Ovary (tissue), 7 donors: ENCODE measurements at regions not wholly inside any gene's neighbourhood (a gene's known extent, or its start where the extent isn't known, plus 50 kb on each side); places are given as distances from the start of the nearest gene placed in this dataset.

Experiments used
- DNase-seq, 5 donors: peaks; one replicate each; pipeline ENCODE4 v3.0.0-alpha.2; 2019 to 2020
- H3K27ac ChIP-seq, 2 donors: fragments of 200-600 bp; one replicate each; pipeline versions ENCODE4 v1.5.1 to v1.8.0; 2019 to 2022
- H3K27me3 ChIP-seq: fragments of 200-600 bp; one replicate; pipeline ENCODE4 v1.8.0; 2022
- H3K36me3 ChIP-seq: fragments of 200-600 bp; sonication (generic); one replicate; pipeline ENCODE4 v1.5.1; 2019
- H3K4me1 ChIP-seq: one replicate; pipeline ENCODE4 v1.8.1; 2013; ENCODE audit warnings: mild to moderate bottlenecking, moderate library complexity; ENCODE audit not compliant: insufficient read depth
- H3K4me3 ChIP-seq: fragments of 200-600 bp; sonication (generic); one replicate; pipeline ENCODE4 v1.5.1; 2017
- H3K9me3 ChIP-seq, 2 donors: fragments of 200-600 bp in 1 of 2; sonication (generic) in 1 of 2; one replicate each; pipeline versions ENCODE4 v1.5.1 to v1.8.1; 2013 to 2019; ENCODE audit warnings: mild to moderate bottlenecking in 1 of 2, moderate library complexity in 1 of 2
- EP300 ChIP-seq: sonication (generic); formaldehyde crosslinking; IDR thresholded peaks from one replicate; pipeline ENCODE4 v1.6.1; 2017; ENCODE audit warnings: antibody characterized with exemption
- POLR2A ChIP-seq: fragments of 450-650 bp; IDR thresholded peaks from one replicate; pipeline ENCODE4 v1.6.1; 2017; ENCODE audit warnings: antibody characterized with exemption, mild to moderate bottlenecking, moderate library complexity
- WGBS, 3 donors: extraction: QIAGEN DNeasy Blood & Tissue Kit in 1 of 3; methylation state at CpG; one replicate each; pipeline versions ENCODE4 v1.1.5 to v1.1.7; 2013 to 2017; 5-methylcytosine and 5-hydroxymethylcytosine counted together
- intact Hi-C, 4 donors: fragments of 100-400 bp; cut with DNase I; formaldehyde crosslinking; loops; one replicate each; pipeline versions ENCODE4 v1.11.0 to v1.15.1; 2022 to 2023
- TF ChIP-seq, protein P1 (sequence below), 3 donors: fragments of 450-650 bp in 2 of 3; fragments of 200-600 bp in 1 of 3; IDR thresholded peaks; one replicate each; pipeline versions ENCODE4 v1.5.1 to v1.8.0; 2016 to 2022; ENCODE audit warnings: antibody characterized with exemption in 3 of 3, mild to moderate bottlenecking in 1 of 3
- donor health status: DM: no; HTN: no; CAD: no; lungs with moderate emphysema.
- donor health status: DM: no; HTN: no; CAD: no.
- donor health status: Bipolar disorder and iron deficiency.
- donor health status: DM: no; HTN: no; CAD: no.
- donor health status: DM: yes; HTN: yes; CAD: no.

DNA sequence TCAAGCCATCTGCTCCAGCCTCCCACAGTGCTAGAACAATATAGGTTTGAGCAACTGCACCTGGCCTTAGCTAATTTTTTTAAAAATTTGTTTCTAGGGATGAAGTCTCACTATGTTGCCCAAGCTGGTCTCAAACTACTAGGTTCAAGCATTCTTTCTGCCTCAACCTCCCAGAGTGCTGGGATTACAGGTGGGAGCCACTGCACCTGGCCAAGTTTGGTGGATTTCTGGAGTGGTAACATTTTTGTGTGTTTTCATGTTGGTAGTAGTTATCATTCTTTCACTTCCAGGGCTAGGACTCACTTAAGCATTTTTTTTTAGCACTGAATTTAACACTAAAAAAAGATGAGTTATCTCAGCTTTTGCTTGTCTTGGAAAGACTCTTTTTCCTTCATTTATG, 328.0 kb upstream of the RGS6 start:
- TF ChIP-seq POLR2A, result no peak
- TF ChIP-seq, protein P1, sequence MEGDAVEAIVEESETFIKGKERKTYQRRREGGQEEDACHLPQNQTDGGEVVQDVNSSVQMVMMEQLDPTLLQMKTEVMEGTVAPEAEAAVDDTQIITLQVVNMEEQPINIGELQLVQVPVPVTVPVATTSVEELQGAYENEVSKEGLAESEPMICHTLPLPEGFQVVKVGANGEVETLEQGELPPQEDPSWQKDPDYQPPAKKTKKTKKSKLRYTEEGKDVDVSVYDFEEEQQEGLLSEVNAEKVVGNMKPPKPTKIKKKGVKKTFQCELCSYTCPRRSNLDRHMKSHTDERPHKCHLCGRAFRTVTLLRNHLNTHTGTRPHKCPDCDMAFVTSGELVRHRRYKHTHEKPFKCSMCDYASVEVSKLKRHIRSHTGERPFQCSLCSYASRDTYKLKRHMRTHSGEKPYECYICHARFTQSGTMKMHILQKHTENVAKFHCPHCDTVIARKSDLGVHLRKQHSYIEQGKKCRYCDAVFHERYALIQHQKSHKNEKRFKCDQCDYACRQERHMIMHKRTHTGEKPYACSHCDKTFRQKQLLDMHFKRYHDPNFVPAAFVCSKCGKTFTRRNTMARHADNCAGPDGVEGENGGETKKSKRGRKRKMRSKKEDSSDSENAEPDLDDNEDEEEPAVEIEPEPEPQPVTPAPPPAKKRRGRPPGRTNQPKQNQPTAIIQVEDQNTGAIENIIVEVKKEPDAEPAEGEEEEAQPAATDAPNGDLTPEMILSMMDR (IDR thresholded peaks at IDR 0.05), result no peak
- intact Hi-C loops, result no loop called here
- Histone ChIP-seq H3K27ac (no peak overlapping the region), H3K9me3 (no peaks in the 10 kb centered on the region), H3K4me1 (no peaks in the 10 kb centered on the region), H3K36me3 (no peaks in the 10 kb centered on the region), H3K27me3 (no peaks in the 10 kb centered on the region), H3K4me3 (no peak overlapping the region)
- DNase-seq, result no peak

DNA sequence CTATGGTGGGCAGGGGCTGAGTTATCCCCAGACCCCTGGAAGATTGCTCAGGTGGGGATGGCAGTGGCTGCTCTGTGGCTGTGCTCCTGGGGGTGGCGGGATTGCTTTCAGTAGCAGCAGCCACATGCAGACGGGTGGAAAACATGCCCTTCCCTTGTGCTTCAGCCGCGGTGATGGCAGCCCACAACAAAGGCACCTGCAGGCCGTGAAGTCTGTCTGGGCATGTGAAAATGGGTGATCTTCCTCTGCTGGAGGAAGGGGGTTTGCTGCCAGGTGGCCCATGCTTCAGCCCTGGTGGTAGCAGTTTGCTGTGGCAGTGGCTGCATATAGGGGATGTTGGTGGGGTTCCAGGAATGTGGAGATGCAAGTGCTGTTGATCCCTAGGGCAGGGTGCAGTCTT, 326.2 kb upstream of the RGS6 start:
- no peak for TF ChIP-seq EP300
- TF ChIP-seq POLR2A, result no peak
- 98 to 100% (median 98%) methylated on average over 5 of the region's 5 CpGs for WGBS, 3 donors
- no peak overlapping the region for H3K27ac ChIP-seq
- DNase-seq, result no peak
- no peaks in the 10 kb centered on the region for H3K4me1 ChIP-seq
- no peak overlapping the region for H3K4me3 ChIP-seq
- H3K36me3 ChIP-seq, result no peaks in the 10 kb centered on the region
- intact Hi-C loops, result no loop called here
- no peaks in the 10 kb centered on the region for H3K9me3 ChIP-seq
- H3K27me3 ChIP-seq, result no peaks in the 10 kb centered on the region

DNA sequence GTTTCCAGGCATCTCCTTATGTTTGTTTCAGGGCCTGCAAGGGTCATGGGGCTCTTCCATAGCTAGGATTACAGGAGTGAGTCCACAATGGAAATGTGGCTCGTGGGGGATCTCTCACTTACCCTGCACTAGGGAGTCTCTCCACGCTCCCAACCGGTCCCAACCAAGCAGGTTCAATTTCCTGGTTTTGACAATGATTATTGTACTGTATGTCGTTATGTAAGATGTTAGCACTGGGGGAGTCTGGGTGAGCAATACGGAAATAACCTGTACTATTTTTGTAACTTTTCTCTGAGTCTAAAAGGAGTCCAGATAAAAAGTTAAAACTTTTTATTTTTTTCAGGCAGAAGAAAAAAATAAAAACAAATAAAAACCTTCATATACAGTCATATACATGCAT, 325.7 kb upstream of the RGS6 start:
- intact Hi-C loops, result no loop called here
- no peak for DNase-seq
- Histone ChIP-seq H3K27me3 (no peaks in the 10 kb centered on the region), H3K36me3 (no peaks in the 10 kb centered on the region), H3K27ac (no peak overlapping the region), H3K4me3 (no peak overlapping the region), H3K4me1 (no peaks in the 10 kb centered on the region), H3K9me3 (no peaks in the 10 kb centered on the region)
- TF ChIP-seq, protein P1 (IDR thresholded peaks at IDR 0.05), result no peak
- TF ChIP-seq EP300, result no peak
- no peak for TF ChIP-seq POLR2A
- WGBS, 3 donors, result 70 to 85% (median 83%) methylated on average over 5 of the region's 5 CpGs

DNA sequence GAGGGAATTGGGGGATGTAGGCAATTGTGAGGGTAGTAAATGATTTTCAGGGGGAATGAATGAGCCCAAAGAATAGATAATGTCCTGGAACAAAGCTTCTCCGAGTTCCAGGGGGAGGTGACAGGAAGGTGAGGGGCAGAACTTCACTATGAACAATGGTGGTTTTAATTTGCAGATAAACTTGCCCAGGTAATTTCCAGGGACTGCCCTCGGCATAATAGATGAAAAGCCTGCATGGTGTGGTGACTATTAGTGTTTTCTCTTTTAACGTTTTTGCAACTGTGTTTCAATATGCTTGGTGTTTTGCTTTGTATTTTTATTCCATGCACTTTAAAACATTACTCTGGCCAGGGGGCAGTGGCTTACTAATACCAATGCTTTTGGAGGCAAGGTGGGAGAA, 325.2 kb upstream of the RGS6 start:
- Histone ChIP-seq H3K27me3 (no peaks in the 10 kb centered on the region), H3K4me3 (no peak overlapping the region), H3K4me1 (no peaks in the 10 kb centered on the region), H3K9me3 (no peaks in the 10 kb centered on the region), H3K27ac (no peak overlapping the region), H3K36me3 (no peaks in the 10 kb centered on the region)
- no peak for TF ChIP-seq EP300
- intact Hi-C loops, result no loop called here
- DNase-seq, result no peak
- 61 to 70% (median 69%) methylated on average over 3 of the region's 3 CpGs for WGBS, 3 donors

DNA sequence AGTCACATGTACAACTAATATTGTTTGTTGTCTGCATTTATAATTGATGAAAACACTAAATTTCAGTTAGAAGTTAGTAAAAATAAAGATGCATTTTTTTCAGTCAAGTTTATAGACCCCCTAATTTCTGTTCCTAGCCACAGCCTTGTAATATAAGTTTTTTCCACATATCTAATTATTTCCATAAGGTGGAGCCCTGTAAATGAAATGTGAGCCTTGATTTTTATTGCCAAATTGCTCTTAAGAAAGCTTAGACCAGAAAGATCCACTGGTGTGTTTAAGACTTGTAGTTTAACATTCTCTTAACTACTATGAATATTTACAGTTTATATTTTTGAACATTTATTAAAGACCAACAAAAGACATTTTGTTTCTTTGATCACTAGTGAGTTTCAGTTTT, 322.1 kb upstream of the RGS6 start:
- no peaks in the 10 kb centered on the region for H3K27me3 ChIP-seq
- DNase-seq, result no peak
- no peaks in the 10 kb centered on the region for H3K4me1 ChIP-seq
- no peaks in the 10 kb centered on the region for H3K9me3 ChIP-seq
- H3K27ac ChIP-seq, result no peak overlapping the region
- no peak overlapping the region for H3K4me3 ChIP-seq
- H3K36me3 ChIP-seq, result no peaks in the 10 kb centered on the region
- intact Hi-C loops, result no loop called here
- TF ChIP-seq, protein P1 (IDR thresholded peaks at IDR 0.05), result no peak
- TF ChIP-seq POLR2A (no peak), EP300 (no peak)

DNA sequence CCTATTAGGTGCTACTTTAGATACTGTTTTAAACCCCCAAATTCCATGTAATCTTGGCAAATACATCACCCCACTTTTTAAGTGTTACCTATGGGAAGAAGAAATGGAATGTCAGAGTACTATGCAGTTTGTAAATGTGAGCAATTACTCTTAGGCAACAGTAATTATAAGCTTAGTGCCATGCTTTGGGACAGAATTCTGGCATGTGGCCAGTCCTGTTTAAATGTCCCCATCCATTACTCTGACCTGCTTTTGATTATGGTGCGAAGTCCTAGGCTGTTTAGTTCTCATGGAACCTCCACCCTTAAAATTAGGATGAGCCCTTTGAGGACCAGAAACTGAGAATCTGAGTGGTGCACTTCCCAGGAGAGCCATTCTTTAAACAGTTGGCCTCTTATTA, 321.4 kb upstream of the RGS6 start:
- no peak for DNase-seq
- no peaks in the 10 kb centered on the region for H3K4me1 ChIP-seq
- no peaks in the 10 kb centered on the region for H3K27me3 ChIP-seq
- H3K9me3 ChIP-seq, result no peaks in the 10 kb centered on the region
- no peak overlapping the region for H3K4me3 ChIP-seq
- intact Hi-C loops, result no loop called here
- H3K27ac ChIP-seq, result no peak overlapping the region
- 91 to 98% (median 94%) methylated on average over 1 of the region's 1 CpG for WGBS, 3 donors
- no peaks in the 10 kb centered on the region for H3K36me3 ChIP-seq
- TF ChIP-seq EP300 (no peak), POLR2A (no peak)
- TF ChIP-seq, protein P1 (IDR thresholded peaks at IDR 0.05), result no peak
